Keratinocyte (primary cell): ENCODE measurements at regions not wholly inside any gene's neighbourhood (a gene's known extent, or its start where the extent isn't known, plus 50 kb on each side); places are given as distances from the start of the nearest gene placed in this dataset.

ENCODE experiments used
- DNase-seq: peaks from one replicate; pipeline ENCODE4 v3.0.0-alpha.2; 2011; ENCODE audit warnings: low read depth, missing footprints, low spot score
- FAIRE-seq: peaks from 2 replicates; lab custom pipeline; 2011; peaks lifted over from hg19 to GRCh38; lab: Jason Lieb, UNC
- H2AFZ ChIP-seq: 2 replicates; pipeline ENCODE4 v1.6.0; 2012; ENCODE audit warnings: low read length, control low read depth, inconsistent platforms; ENCODE audit not compliant: control insufficient read depth
- H3K27ac ChIP-seq: 2 replicates; pipeline ENCODE4 v1.5.1; 2011; ENCODE audit warnings: low read length; ENCODE audit not compliant: control insufficient read depth, insufficient read depth
- H3K27me3 ChIP-seq: 3 replicates; pipeline ENCODE4 v1.6.0; 2011; ENCODE audit warnings: low read length; ENCODE audit not compliant: control insufficient read depth, insufficient read depth; ENCODE audit errors: extremely low read depth
- H3K36me3 ChIP-seq, 2 experiments: 2 replicates in 1 of 2; 3 replicates in 1 of 2; pipeline ENCODE4 v1.5.1; 2011; ENCODE audit warnings: low read length in 2 of 2, mild to moderate bottlenecking in 1 of 2; ENCODE audit not compliant: control insufficient read depth in 2 of 2, insufficient read depth in 2 of 2; ENCODE audit errors: extremely low read depth in 1 of 2
- H3K4me1 ChIP-seq: 3 replicates; pipeline ENCODE4 v1.5.1; 2011; ENCODE audit warnings: low read length; ENCODE audit not compliant: control insufficient read depth, insufficient read depth; ENCODE audit errors: extremely low read depth
- H3K4me2 ChIP-seq: 3 replicates; pipeline ENCODE4 v1.6.0; 2011; ENCODE audit warnings: low read depth, low read length; ENCODE audit not compliant: control insufficient read depth, insufficient read depth; ENCODE audit errors: extremely low read depth
- H3K4me3 ChIP-seq, 3 experiments: fragments of 200-600 bp in 1 of 3; sonication (generic) in 1 of 3; 2 replicates in 2 of 3; 3 replicates in 1 of 3; pipeline ENCODE4 v1.5.1; 2011 to 2016; ENCODE audit warnings: low read length in 3 of 3, mild to moderate bottlenecking in 3 of 3, control low read depth in 2 of 3, inconsistent platforms in 1 of 3, low read depth in 1 of 3, mixed read lengths in 1 of 3, mixed run types in 1 of 3, moderate library complexity in 1 of 3; ENCODE audit not compliant: control insufficient read depth in 2 of 3, insufficient read depth in 2 of 3; ENCODE audit errors: extremely low read depth in 1 of 3
- H3K79me2 ChIP-seq: 2 replicates; pipeline ENCODE4 v1.6.0; 2012; ENCODE audit warnings: low read length; ENCODE audit not compliant: control insufficient read depth, insufficient read depth
- H3K9ac ChIP-seq: 3 replicates; pipeline ENCODE4 v1.6.0; 2011; ENCODE audit warnings: low read length; ENCODE audit not compliant: control insufficient read depth, insufficient read depth; ENCODE audit errors: extremely low read depth
- H3K9me1 ChIP-seq: 3 replicates; pipeline ENCODE4 v1.6.0; 2011; ENCODE audit warnings: low read length; ENCODE audit not compliant: control insufficient read depth, insufficient read depth; ENCODE audit errors: extremely low read depth
- H3K9me3 ChIP-seq: 2 replicates; pipeline ENCODE4 v1.5.1; 2012; ENCODE audit warnings: low read depth, low read length; ENCODE audit not compliant: control insufficient read depth
- H4K20me1 ChIP-seq: 3 replicates; pipeline ENCODE4 v1.6.0; 2011; ENCODE audit warnings: low read length; ENCODE audit not compliant: control insufficient read depth, insufficient read depth; ENCODE audit errors: extremely low read depth
- EZH2 ChIP-seq: IDR thresholded peaks from one replicate; pipeline ENCODE4 v1.6.1; 2012; ENCODE audit warnings: inconsistent platforms, mild to moderate bottlenecking, low read length, moderate library complexity
- dilution Hi-C: fragments of 300-500 bp; cut with MboI; formaldehyde crosslinking; loops from one replicate; pipeline ENCODE4 v1.7.0; 2020; ENCODE audit warnings: low sequenced_read_pairs; ENCODE audit not compliant: extremely low pct_ligation_motif_present
- TF ChIP-seq, protein P1 (sequence below), 3 experiments: IDR thresholded peaks in 1 of 3; conservative IDR thresholded peaks in 1 of 3; optimal IDR thresholded peaks in 1 of 3; 2 replicates in 2 of 3; 3 replicates in 1 of 3; pipeline versions ENCODE3 to v1.5.1; 2011; ENCODE audit warnings: low read length in 3 of 3, mild to moderate bottlenecking in 3 of 3, moderate library complexity in 2 of 3, control low read depth in 1 of 3, inconsistent platforms in 1 of 3; ENCODE audit not compliant: insufficient read depth in 2 of 3; ENCODE audit errors: extremely low read depth in 1 of 3

DNA sequence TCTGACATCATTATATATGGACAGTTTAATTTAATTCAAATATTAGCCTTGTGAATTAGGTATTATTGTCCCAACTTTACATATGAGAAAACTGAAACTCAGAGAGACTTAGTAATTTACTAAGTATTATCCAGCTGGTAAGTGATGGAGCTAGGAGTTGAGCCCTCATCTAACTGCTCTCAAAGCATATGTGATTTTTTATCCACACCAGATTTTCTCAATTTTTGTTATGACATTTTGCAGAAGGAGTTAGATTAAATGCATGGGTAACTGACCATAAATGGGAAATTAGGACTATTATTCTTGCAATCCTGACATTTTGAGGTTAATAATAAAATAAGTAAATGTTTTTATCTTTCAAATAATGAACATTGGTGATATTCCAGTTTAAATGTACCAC, 778.3 kb upstream of the SORCS1 start:
- dilution Hi-C loops, result no loop called here
- Histone ChIP-seq H3K27me3 (no peaks in the 10 kb centered on the region), H3K36me3 (no peaks in the 10 kb centered on the region), H3K9me3 (no peaks in the 10 kb centered on the region), H3K4me1 (no peaks in the 10 kb centered on the region), H4K20me1 (no peaks in the 10 kb centered on the region), H3K9me1 (no peaks in the 10 kb centered on the region), H3K4me2 (no peak overlapping the region), H3K4me3 (no peak overlapping the region), H3K9ac (no peak overlapping the region), H3K27ac (no peak overlapping the region), H2AFZ (no peak overlapping the region), H3K79me2 (no peaks in the 10 kb centered on the region)
- no peak for TF ChIP-seq EZH2
- TF ChIP-seq, protein P1, sequence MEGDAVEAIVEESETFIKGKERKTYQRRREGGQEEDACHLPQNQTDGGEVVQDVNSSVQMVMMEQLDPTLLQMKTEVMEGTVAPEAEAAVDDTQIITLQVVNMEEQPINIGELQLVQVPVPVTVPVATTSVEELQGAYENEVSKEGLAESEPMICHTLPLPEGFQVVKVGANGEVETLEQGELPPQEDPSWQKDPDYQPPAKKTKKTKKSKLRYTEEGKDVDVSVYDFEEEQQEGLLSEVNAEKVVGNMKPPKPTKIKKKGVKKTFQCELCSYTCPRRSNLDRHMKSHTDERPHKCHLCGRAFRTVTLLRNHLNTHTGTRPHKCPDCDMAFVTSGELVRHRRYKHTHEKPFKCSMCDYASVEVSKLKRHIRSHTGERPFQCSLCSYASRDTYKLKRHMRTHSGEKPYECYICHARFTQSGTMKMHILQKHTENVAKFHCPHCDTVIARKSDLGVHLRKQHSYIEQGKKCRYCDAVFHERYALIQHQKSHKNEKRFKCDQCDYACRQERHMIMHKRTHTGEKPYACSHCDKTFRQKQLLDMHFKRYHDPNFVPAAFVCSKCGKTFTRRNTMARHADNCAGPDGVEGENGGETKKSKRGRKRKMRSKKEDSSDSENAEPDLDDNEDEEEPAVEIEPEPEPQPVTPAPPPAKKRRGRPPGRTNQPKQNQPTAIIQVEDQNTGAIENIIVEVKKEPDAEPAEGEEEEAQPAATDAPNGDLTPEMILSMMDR (optimal IDR thresholded peaks at IDR 0.05 in 1 of 3, IDR thresholded peaks at IDR 0.05 in 1 of 3, conservative IDR thresholded peaks at IDR 0.05 in 1 of 3; ENCODE audit: extremely low read depth in 1 of 3, insufficient read depth in 2 of 3, low read length in 3 of 3), result no peak
- DNase-seq (no peak), FAIRE-seq (no peak)

DNA sequence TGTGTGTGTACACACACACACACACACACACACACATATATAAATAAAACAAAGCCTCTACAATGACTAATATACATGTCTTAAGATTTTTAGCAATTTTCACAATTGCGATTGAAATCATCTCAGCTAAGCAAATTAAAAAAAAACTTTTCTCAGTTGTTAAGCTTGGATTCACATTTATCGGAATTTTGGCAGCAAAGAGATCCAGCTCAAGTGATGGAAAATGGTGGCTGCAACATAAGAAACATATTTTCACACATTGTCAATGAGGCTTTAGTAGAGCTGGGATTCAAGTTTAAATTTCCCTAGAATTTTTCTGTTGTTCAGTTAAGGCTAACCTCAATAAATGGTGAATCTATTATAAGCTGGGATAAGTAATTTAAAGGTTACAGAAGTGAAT, 768.6 kb upstream of the SORCS1 start:
- Histone ChIP-seq H4K20me1 (no peaks in the 10 kb centered on the region), H3K4me3 (no peak overlapping the region), H3K9me3 (no peaks in the 10 kb centered on the region), H3K27me3 (no peaks in the 10 kb centered on the region), H3K27ac (no peak overlapping the region), H3K9ac (no peak overlapping the region), H3K4me2 (no peak overlapping the region), H3K36me3 (no peaks in the 10 kb centered on the region), H3K9me1 (no peaks in the 10 kb centered on the region), H2AFZ (no peak overlapping the region), H3K4me1 (no peaks in the 10 kb centered on the region), H3K79me2 (no peaks in the 10 kb centered on the region)
- no peak for TF ChIP-seq EZH2
- TF ChIP-seq, protein P1 (optimal IDR thresholded peaks at IDR 0.05 in 1 of 3, IDR thresholded peaks at IDR 0.05 in 1 of 3, conservative IDR thresholded peaks at IDR 0.05 in 1 of 3; ENCODE audit: extremely low read depth in 1 of 3, insufficient read depth in 2 of 3, low read length in 3 of 3), result no peak
- FAIRE-seq, result no peak
- DNase-seq, result no peak
- dilution Hi-C loops, result no loop called here
